ENCODE measurements at regions not wholly inside any gene's neighbourhood (a gene's known extent, or its start where the extent isn't known, plus 50 kb on each side); places are given as distances from the start of the nearest gene placed in this dataset.

- Histone ChIP-seq H3K27ac (ENCODE audit: low read depth, low read length) (no peak overlapping the region), H3K9ac (ENCODE audit: extremely low read depth, low read length, poor library complexity, severe bottlenecking) (no peak overlapping the region), H3K4me3 (ENCODE audit: low read length) (no peak overlapping the region), H3K27me3 (ENCODE audit: control insufficient read depth, insufficient read depth, low read length, poor library complexity, severe bottlenecking) (no peaks in the 10 kb centered on the region), H3K9me3 (ENCODE audit: control insufficient read depth, low read length) (peaks cover 42% of the 10 kb centered on the region), H3K36me3 (ENCODE audit: control insufficient read depth, insufficient read depth, low read length) (no peaks in the 10 kb centered on the region), H3K4me1 (ENCODE audit: control insufficient read depth, insufficient read depth, low read length) (peaks cover 3% of the 10 kb centered on the region)
- no peak for TF ChIP-seq CTCF (conservative IDR thresholded peaks at IDR 0.05)
- Mint-ChIP-seq H3K27ac (no peak overlapping the region), H3K4me1 (peaks cover 5% of the 10 kb centered on the region), H3K4me3 (no peak overlapping the region), H3K9me3 (peaks cover 19% of the 10 kb centered on the region), H3K27me3 (ENCODE audit: insufficient read depth) (no peaks in the 10 kb centered on the region), H3K36me3 (ENCODE audit: low read depth) (no peaks in the 10 kb centered on the region)
- no peak for DNase-seq
- 80 to 95% methylated on average over 1 to 3 of the region's 3 CpGs for WGBS, 2 experiments (ENCODE audit: insufficient coverage in 1 of 2, insufficient read length in 1 of 2)
Observed at GRCh38 chr7:138307633-138308032, 152.4 kb upstream of the TRIM24 start.

- no peak for TF ChIP-seq CTCF (conservative IDR thresholded peaks at IDR 0.05)
Observed at GRCh38 chr7:138308136-138308535, 151.9 kb upstream of the TRIM24 start.

GRCh38 chr7:138309186-138309585 lies 150.9 kb upstream of the TRIM24 start:
- Mint-ChIP-seq H3K27me3 (ENCODE audit: insufficient read depth) (no peaks in the 10 kb centered on the region), H3K27ac (no peak overlapping the region), H3K9me3 (peaks cover 22% of the 10 kb centered on the region), H3K4me3 (no peak overlapping the region), H3K4me1 (peaks cover 5% of the 10 kb centered on the region), H3K36me3 (ENCODE audit: low read depth) (no peaks in the 10 kb centered on the region)
- peaks cover 3% of the 10 kb centered on the region for H3K4me1 ChIP-seq (ENCODE audit: control insufficient read depth, insufficient read depth, low read length)
- no peak overlapping the region for H3K9ac ChIP-seq (ENCODE audit: extremely low read depth, low read length, poor library complexity, severe bottlenecking)
- no peaks in the 10 kb centered on the region for H3K36me3 ChIP-seq (ENCODE audit: control insufficient read depth, insufficient read depth, low read length)
- no peak overlapping the region for H3K4me3 ChIP-seq (ENCODE audit: low read length)
- no peak overlapping the region for H3K27ac ChIP-seq (ENCODE audit: low read depth, low read length)
- DNase-seq: no peak
- H3K27me3 ChIP-seq (ENCODE audit: control insufficient read depth, insufficient read depth, low read length, poor library complexity, severe bottlenecking): no peaks in the 10 kb centered on the region
- H3K9me3 ChIP-seq (ENCODE audit: control insufficient read depth, low read length): peaks cover 40% of the 10 kb centered on the region
- TF ChIP-seq CTCF (conservative IDR thresholded peaks at IDR 0.05): no peak
- WGBS, 2 experiments (ENCODE audit: insufficient coverage in 1 of 2, insufficient read length in 1 of 2): 92% methylated on average over 2 of the region's 2 CpGs; no CpG with 5 or more reads in 1 of the 2 experiments

More at GRCh38 chr7:138308136-138308535, 151.9 kb upstream of the TRIM24 start:
- H3K27me3 Mint-ChIP-seq (ENCODE audit: insufficient read depth): no peaks in the 10 kb centered on the region
- H3K27ac Mint-ChIP-seq: no peak overlapping the region
- H3K4me1 Mint-ChIP-seq: peaks cover 5% of the 10 kb centered on the region
- Histone ChIP-seq H3K9ac (ENCODE audit: extremely low read depth, low read length, poor library complexity, severe bottlenecking) (no peak overlapping the region), H3K9me3 (ENCODE audit: control insufficient read depth, low read length) (peaks cover 42% of the 10 kb centered on the region), H3K4me3 (ENCODE audit: low read length) (no peak overlapping the region), H3K36me3 (ENCODE audit: control insufficient read depth, insufficient read depth, low read length) (no peaks in the 10 kb centered on the region), H3K27me3 (ENCODE audit: control insufficient read depth, insufficient read depth, low read length, poor library complexity, severe bottlenecking) (no peaks in the 10 kb centered on the region), H3K4me1 (ENCODE audit: control insufficient read depth, insufficient read depth, low read length) (peaks cover 3% of the 10 kb centered on the region), H3K27ac (ENCODE audit: low read depth, low read length) (no peak overlapping the region)
- H3K4me3 Mint-ChIP-seq: no peak overlapping the region
- no peaks in the 10 kb centered on the region for H3K36me3 Mint-ChIP-seq (ENCODE audit: low read depth)
- H3K9me3 Mint-ChIP-seq: peaks cover 22% of the 10 kb centered on the region
- WGBS, 2 experiments (ENCODE audit: insufficient coverage in 1 of 2, insufficient read length in 1 of 2): 100% methylated on average over 1 of the region's 1 CpG; no CpG with 5 or more reads in 1 of the 2 experiments
- DNase-seq: no peak

Measured in endodermal cell (in vitro differentiated cells).